Neural cell (in vitro differentiated cells): ENCODE measurements at regions not wholly inside any gene's neighbourhood (a gene's known extent, or its start where the extent isn't known, plus 50 kb on each side); places are given as distances from the start of the nearest gene placed in this dataset.

Experiments used
- EP300 ChIP-seq: fragments of 450-650 bp; conservative IDR thresholded peaks from 2 replicates; pipeline ENCODE4 v1.6.1; 2014; ENCODE audit warnings: antibody characterized with exemption, mild to moderate bottlenecking, moderate library complexity; ENCODE audit not compliant: poor library complexity, severe bottlenecking
- EZH2 ChIP-seq: fragments of 200-600, 300-800 bp; shearing (Covaris generic), sonication (generic); IDR thresholded peaks from 2 replicates; pipeline ENCODE4 v1.6.1; 2014; ENCODE audit warnings: antibody characterized with exemption, low read length, borderline replicate concordance, mild to moderate bottlenecking; ENCODE audit not compliant: insufficient read depth, poor library complexity, severe bottlenecking
- MXI1 ChIP-seq: fragments of 450-650 bp; conservative IDR thresholded peaks from 2 replicates; pipeline ENCODE4 v1.6.1; 2014; ENCODE audit warnings: antibody characterized with exemption, mild to moderate bottlenecking; ENCODE audit not compliant: poor library complexity, severe bottlenecking
- POLR2AphosphoS5 ChIP-seq: IDR thresholded peaks from 2 replicates; pipeline ENCODE4 v1.6.1; 2012
- RAD21 ChIP-seq: fragments of 450-650 bp; conservative IDR thresholded peaks from 2 replicates; pipeline ENCODE4 v1.6.1; 2014; ENCODE audit warnings: antibody characterized with exemption, mild to moderate bottlenecking, moderate library complexity
- REST ChIP-seq: IDR thresholded peaks from 2 replicates; pipeline ENCODE4 v1.6.1; 2012; ENCODE audit warnings: borderline replicate concordance
- SMC3 ChIP-seq: fragments of 450-650 bp; conservative IDR thresholded peaks from 2 replicates; pipeline ENCODE4 v1.6.1; 2014; ENCODE audit warnings: antibody characterized with exemption, mild to moderate bottlenecking, moderate library complexity; ENCODE audit not compliant: poor library complexity
- TAF1 ChIP-seq: IDR thresholded peaks from 2 replicates; pipeline ENCODE4 v1.6.1; 2012; ENCODE audit warnings: low read depth
- TF ChIP-seq, protein P1 (sequence below): fragments of 450-650 bp; IDR thresholded peaks from 2 replicates; pipeline ENCODE4 v1.5.1; 2014; ENCODE audit warnings: antibody characterized with exemption, mild to moderate bottlenecking, moderate library complexity; ENCODE audit not compliant: poor library complexity, severe bottlenecking

DNA sequence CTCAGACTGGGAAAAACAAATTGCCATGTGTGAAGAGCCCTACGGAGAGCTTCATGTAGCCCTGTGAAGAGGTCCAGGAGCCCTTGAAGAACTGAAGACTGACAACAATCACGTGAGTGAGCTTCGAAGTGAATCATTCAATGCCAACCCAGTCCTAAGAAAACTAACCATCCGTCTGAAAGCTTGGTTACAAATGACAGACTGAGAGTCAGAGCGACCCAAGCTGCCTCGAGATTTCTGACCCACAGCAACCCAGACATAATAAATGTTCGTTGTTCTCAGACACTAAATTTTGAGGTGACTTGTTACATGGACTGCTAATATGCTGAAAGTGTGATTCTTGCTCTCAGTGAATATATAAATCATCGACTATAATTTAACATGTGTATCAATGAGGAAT is 987.2 kb upstream of the ROBO1 start:
- TF ChIP-seq POLR2AphosphoS5 (no peak), TAF1 (no peak), REST (no peak), MXI1 (no peak), EP300 (no peak), EZH2 (no peak), RAD21 (no peak), SMC3 (no peak)
- TF ChIP-seq, protein P1, sequence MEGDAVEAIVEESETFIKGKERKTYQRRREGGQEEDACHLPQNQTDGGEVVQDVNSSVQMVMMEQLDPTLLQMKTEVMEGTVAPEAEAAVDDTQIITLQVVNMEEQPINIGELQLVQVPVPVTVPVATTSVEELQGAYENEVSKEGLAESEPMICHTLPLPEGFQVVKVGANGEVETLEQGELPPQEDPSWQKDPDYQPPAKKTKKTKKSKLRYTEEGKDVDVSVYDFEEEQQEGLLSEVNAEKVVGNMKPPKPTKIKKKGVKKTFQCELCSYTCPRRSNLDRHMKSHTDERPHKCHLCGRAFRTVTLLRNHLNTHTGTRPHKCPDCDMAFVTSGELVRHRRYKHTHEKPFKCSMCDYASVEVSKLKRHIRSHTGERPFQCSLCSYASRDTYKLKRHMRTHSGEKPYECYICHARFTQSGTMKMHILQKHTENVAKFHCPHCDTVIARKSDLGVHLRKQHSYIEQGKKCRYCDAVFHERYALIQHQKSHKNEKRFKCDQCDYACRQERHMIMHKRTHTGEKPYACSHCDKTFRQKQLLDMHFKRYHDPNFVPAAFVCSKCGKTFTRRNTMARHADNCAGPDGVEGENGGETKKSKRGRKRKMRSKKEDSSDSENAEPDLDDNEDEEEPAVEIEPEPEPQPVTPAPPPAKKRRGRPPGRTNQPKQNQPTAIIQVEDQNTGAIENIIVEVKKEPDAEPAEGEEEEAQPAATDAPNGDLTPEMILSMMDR, result no peak
